Neural progenitor cell (in vitro differentiated cells): ENCODE measurements at regions not wholly inside any gene's neighbourhood (a gene's known extent, or its start where the extent isn't known, plus 50 kb on each side); places are given as distances from the start of the nearest gene placed in this dataset.
A peak's percentile ranks its signal among the peaks of the same experiment; 100 is the strongest.

Experiments used
- DNase-seq: peaks from one replicate; pipeline ENCODE4 v3.0.0-alpha.2; 2016; ENCODE audit warnings: low spot score
- H2AFZ ChIP-seq: fragments of 200-600 bp; sonication (generic); replicated peaks from 2 replicates; pipeline ENCODE4 v1.6.1; 2016; ENCODE audit warnings: antibody characterized with exemption
- H3F3A ChIP-seq: fragments of 200-600 bp; sonication (generic); 2 replicates; pipeline ENCODE4 v1.6.1; 2016; ENCODE audit warnings: antibody characterized with exemption, low read depth
- H3K27ac ChIP-seq: fragments of 200-600 bp; sonication (generic); 2 replicates; pipeline ENCODE4 v1.5.1; 2016; ENCODE audit warnings: mild to moderate bottlenecking
- H3K27me3 ChIP-seq: fragments of 200-600 bp; sonication (generic); 2 replicates; pipeline ENCODE4 v1.6.1; 2016; ENCODE audit warnings: mild to moderate bottlenecking, moderate library complexity
- H3K36me3 ChIP-seq: fragments of 200-600 bp; sonication (generic); 2 replicates; pipeline ENCODE4 v1.5.1; 2016
- H3K4me1 ChIP-seq: fragments of 200-600 bp; sonication (generic); 2 replicates; pipeline ENCODE4 v1.6.1; 2016; ENCODE audit warnings: mixed run types
- H3K4me2 ChIP-seq: fragments of 200-600 bp; sonication (generic); 2 replicates; pipeline ENCODE4 v1.6.1; 2016
- H3K4me3 ChIP-seq: fragments of 200-600 bp; sonication (generic); 2 replicates; pipeline ENCODE4 v1.5.1; 2016
- H3K79me2 ChIP-seq: fragments of 200-600 bp; sonication (generic); 2 replicates; pipeline ENCODE4 v1.6.1; 2016; ENCODE audit warnings: low read depth
- H3K9ac ChIP-seq: fragments of 200-600 bp; sonication (generic); 2 replicates; pipeline ENCODE4 v1.6.1; 2016
- H3K9me3 ChIP-seq: fragments of 200-600 bp; sonication (generic); 2 replicates; pipeline ENCODE4 v1.5.1; 2016; ENCODE audit warnings: low read depth
- H4K20me1 ChIP-seq: fragments of 200-600 bp; sonication (generic); 2 replicates; pipeline ENCODE4 v1.6.1; 2016; ENCODE audit warnings: low read depth
- H3K27ac Mint-ChIP-seq: 3 replicates; pipeline ENCODE4 v1.8.0; 2021; ENCODE audit warnings: mixed read lengths
- H3K27me3 Mint-ChIP-seq: 2 replicates; pipeline ENCODE4 v1.8.0; 2022; ENCODE audit warnings: low read depth, mild to moderate bottlenecking, inconsistent platforms, moderate library complexity, mixed read lengths; ENCODE audit not compliant: insufficient read depth
- H3K36me3 Mint-ChIP-seq: 3 replicates; pipeline ENCODE4 v1.8.0; 2021; ENCODE audit warnings: mixed read lengths
- H3K4me1 Mint-ChIP-seq: 3 replicates; pipeline ENCODE4 v1.8.0; 2021; ENCODE audit warnings: mixed read lengths
- H3K4me3 Mint-ChIP-seq: 3 replicates; pipeline ENCODE4 v1.8.0; 2021; ENCODE audit warnings: mild to moderate bottlenecking, moderate library complexity, mixed read lengths
- H3K9me3 Mint-ChIP-seq: 3 replicates; pipeline ENCODE4 v1.8.0; 2020; ENCODE audit warnings: mixed read lengths
- EZH2 ChIP-seq: fragments of 200-600 bp; sonication (generic); IDR thresholded peaks from 2 replicates; pipeline ENCODE4 v1.6.1; 2017; ENCODE audit warnings: antibody characterized with exemption, mild to moderate bottlenecking, moderate library complexity
- EZH2phosphoT487 ChIP-seq: fragments of 200-600 bp; sonication (generic); IDR thresholded peaks from 2 replicates; pipeline ENCODE4 v1.6.1; 2017; ENCODE audit warnings: antibody characterized with exemption
- TF ChIP-seq, protein P1 (sequence below): fragments of 200-600 bp; sonication (generic); IDR thresholded peaks from 2 replicates; pipeline ENCODE4 v1.5.1; 2017; ENCODE audit warnings: antibody characterized with exemption, mild to moderate bottlenecking

DNA sequence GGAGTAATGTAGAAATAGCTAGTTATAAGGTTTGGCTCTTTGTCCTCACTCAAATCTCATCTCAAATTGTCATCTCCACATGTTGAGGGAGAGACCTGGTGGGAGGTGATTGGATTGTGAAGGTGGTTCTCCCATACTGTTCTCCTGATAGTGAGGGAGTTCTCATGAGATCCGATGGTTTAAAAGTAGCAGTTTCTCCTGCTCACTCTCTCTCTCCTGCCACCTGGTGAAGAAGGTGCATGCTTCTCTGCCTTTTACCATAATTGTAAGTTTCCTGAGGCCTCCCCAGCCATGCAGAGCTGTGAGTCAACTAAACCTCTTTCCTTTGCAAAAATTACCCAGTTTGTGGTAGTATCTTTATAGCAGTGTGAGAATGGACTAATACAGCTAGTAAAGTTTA lies 849.4 kb downstream of the DACH1 start:
- H3K36me3 ChIP-seq = no peaks in the 10 kb centered on the region
- H2AFZ ChIP-seq = no peak overlapping the region
- H3K4me3 ChIP-seq = no peak overlapping the region
- H3K27me3 Mint-ChIP-seq = no peaks in the 10 kb centered on the region
- no peak overlapping the region for H3K27ac Mint-ChIP-seq
- no peaks in the 10 kb centered on the region for H3K9me3 ChIP-seq
- H3K4me3 Mint-ChIP-seq = no peak overlapping the region
- no peaks in the 10 kb centered on the region for H3K36me3 Mint-ChIP-seq
- no peaks in the 10 kb centered on the region for H3K79me2 ChIP-seq
- H3K27me3 ChIP-seq = no peaks in the 10 kb centered on the region
- H3K4me1 ChIP-seq = peaks cover 6% of the 10 kb centered on the region
- no peaks in the 10 kb centered on the region for H3K9me3 Mint-ChIP-seq
- H3K4me1 Mint-ChIP-seq = no peaks in the 10 kb centered on the region
- H4K20me1 ChIP-seq = no peaks in the 10 kb centered on the region
- no peak overlapping the region for H3K27ac ChIP-seq
- no peak for DNase-seq
- H3K9ac ChIP-seq = no peak overlapping the region
- no peaks in the 10 kb centered on the region for H3F3A ChIP-seq
- no peak for TF ChIP-seq EZH2phosphoT487
- TF ChIP-seq EZH2 = no peak
- TF ChIP-seq, protein P1, sequence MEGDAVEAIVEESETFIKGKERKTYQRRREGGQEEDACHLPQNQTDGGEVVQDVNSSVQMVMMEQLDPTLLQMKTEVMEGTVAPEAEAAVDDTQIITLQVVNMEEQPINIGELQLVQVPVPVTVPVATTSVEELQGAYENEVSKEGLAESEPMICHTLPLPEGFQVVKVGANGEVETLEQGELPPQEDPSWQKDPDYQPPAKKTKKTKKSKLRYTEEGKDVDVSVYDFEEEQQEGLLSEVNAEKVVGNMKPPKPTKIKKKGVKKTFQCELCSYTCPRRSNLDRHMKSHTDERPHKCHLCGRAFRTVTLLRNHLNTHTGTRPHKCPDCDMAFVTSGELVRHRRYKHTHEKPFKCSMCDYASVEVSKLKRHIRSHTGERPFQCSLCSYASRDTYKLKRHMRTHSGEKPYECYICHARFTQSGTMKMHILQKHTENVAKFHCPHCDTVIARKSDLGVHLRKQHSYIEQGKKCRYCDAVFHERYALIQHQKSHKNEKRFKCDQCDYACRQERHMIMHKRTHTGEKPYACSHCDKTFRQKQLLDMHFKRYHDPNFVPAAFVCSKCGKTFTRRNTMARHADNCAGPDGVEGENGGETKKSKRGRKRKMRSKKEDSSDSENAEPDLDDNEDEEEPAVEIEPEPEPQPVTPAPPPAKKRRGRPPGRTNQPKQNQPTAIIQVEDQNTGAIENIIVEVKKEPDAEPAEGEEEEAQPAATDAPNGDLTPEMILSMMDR = no peak
- no peak overlapping the region for H3K4me2 ChIP-seq

DNA sequence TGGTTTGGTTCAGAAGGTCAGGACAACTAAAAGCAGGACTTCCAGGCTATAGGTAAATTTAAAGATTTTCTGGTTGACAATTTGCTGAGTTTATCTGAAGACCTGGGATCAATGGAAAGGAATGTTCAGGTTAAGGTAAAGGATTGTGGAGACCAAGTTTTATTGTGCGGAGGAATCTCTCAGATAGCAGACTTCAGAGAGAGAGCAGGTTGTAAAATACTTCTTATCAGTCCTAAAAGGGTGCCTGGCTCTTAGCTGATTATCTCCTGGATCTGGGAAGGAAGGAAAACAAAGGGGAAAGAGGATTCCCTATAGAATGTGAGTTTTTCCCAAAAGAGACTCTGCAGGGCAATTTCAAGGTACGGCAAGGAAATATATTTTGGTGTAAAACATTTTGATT lies 851.5 kb downstream of the DACH1 start:
- Histone ChIP-seq H3K36me3 (no peaks in the 10 kb centered on the region), H3K9me3 (no peaks in the 10 kb centered on the region), H3K9ac (no peak overlapping the region), H3F3A (no peaks in the 10 kb centered on the region), H3K4me3 (no peak overlapping the region), H3K4me2 (no peak overlapping the region), H3K27me3 (no peaks in the 10 kb centered on the region), H2AFZ (no peak overlapping the region), H3K4me1 (peaks cover 6% of the 10 kb centered on the region), H3K27ac (no peak overlapping the region), H3K79me2 (no peaks in the 10 kb centered on the region), H4K20me1 (no peaks in the 10 kb centered on the region)
- Mint-ChIP-seq H3K27me3 (no peaks in the 10 kb centered on the region), H3K27ac (no peak overlapping the region), H3K36me3 (no peaks in the 10 kb centered on the region), H3K4me3 (no peak overlapping the region), H3K4me1 (no peaks in the 10 kb centered on the region), H3K9me3 (no peaks in the 10 kb centered on the region)
- DNase-seq = no peak
- no peak for TF ChIP-seq EZH2phosphoT487
- TF ChIP-seq EZH2 = no peak

DNA sequence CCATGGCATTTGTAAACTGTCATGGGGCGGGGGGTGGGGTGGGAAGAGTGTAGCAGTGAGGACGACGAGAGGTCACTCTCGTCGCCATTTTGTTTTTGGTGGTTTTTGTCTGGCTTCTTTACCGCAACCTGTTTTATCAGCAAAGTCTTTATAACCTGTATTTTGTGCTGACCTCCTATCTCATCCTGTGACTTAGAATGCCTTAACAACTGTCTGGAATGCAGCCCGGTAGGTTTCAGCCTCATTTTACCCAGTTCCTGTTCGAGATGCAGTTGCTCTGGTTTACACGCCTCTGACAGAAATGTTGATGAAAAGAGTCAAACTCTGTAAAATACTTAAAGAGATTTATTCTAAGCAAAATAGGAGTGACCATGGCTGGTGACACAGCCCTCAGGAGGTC lies 852.0 kb downstream of the DACH1 start:
- H3K27me3 Mint-ChIP-seq = no peaks in the 10 kb centered on the region
- TF ChIP-seq, protein P1 = no peak
- no peak for TF ChIP-seq EZH2
- no peak for TF ChIP-seq EZH2phosphoT487
- no peaks in the 10 kb centered on the region for H4K20me1 ChIP-seq
- H3K4me3 Mint-ChIP-seq = no peak overlapping the region
- no peaks in the 10 kb centered on the region for H3F3A ChIP-seq
- peaks cover 6% of the 10 kb centered on the region for H3K4me1 ChIP-seq
- no peak overlapping the region for H3K9ac ChIP-seq
- no peak overlapping the region for H3K27ac Mint-ChIP-seq
- H3K79me2 ChIP-seq = no peaks in the 10 kb centered on the region
- H3K27ac ChIP-seq = no peak overlapping the region
- no peak for DNase-seq
- H2AFZ ChIP-seq = peak overlapping the region; percentile 63
- H3K36me3 Mint-ChIP-seq = no peaks in the 10 kb centered on the region
- H3K36me3 ChIP-seq = no peaks in the 10 kb centered on the region
- H3K4me1 Mint-ChIP-seq = no peaks in the 10 kb centered on the region
- H3K4me3 ChIP-seq = no peak overlapping the region
- no peak overlapping the region for H3K4me2 ChIP-seq
- H3K9me3 ChIP-seq = no peaks in the 10 kb centered on the region
- H3K27me3 ChIP-seq = no peaks in the 10 kb centered on the region
- H3K9me3 Mint-ChIP-seq = no peaks in the 10 kb centered on the region

DNA sequence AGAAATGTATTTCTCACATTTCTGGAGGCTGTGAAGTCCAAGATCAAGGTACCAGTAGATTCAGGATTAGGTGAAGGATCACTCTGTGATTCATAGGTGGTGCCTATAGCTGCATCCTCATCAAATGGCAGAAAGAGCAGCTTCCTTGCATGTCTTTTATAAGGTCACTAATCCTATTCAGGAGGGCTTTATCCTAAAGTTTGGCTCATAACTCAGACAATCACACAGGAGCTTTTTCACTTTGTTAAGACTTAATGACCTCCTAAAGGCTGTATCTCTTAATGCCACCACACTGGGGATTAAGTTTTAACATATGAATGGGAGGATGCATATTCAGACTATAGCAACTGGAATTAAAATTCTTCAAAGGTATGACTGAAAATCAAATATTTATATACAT lies 861.1 kb downstream of the DACH1 start:
- no peaks in the 10 kb centered on the region for H3K4me1 Mint-ChIP-seq
- Histone ChIP-seq H3K36me3 (no peaks in the 10 kb centered on the region), H3K79me2 (no peaks in the 10 kb centered on the region), H4K20me1 (no peaks in the 10 kb centered on the region), H3K27ac (no peak overlapping the region), H3K4me3 (no peak overlapping the region), H3K4me2 (no peak overlapping the region), H2AFZ (no peak overlapping the region), H3K9me3 (no peaks in the 10 kb centered on the region), H3K27me3 (no peaks in the 10 kb centered on the region), H3K9ac (no peak overlapping the region), H3F3A (no peaks in the 10 kb centered on the region), H3K4me1 (no peaks in the 10 kb centered on the region)
- no peaks in the 10 kb centered on the region for H3K27me3 Mint-ChIP-seq
- no peak for DNase-seq
- no peak for TF ChIP-seq EZH2
- peak; percentile 55 for TF ChIP-seq EZH2phosphoT487
- H3K4me3 Mint-ChIP-seq = no peak overlapping the region
- no peaks in the 10 kb centered on the region for H3K36me3 Mint-ChIP-seq
- no peak overlapping the region for H3K27ac Mint-ChIP-seq
- no peaks in the 10 kb centered on the region for H3K9me3 Mint-ChIP-seq
